Smooth muscle cell (in vitro differentiated cells): ENCODE measurements at regions not wholly inside any gene's neighbourhood (a gene's known extent, or its start where the extent isn't known, plus 50 kb on each side); places are given as distances from the start of the nearest gene placed in this dataset.

Experiments
- DNase-seq: peaks from one replicate; lab custom pipeline; 2025; ENCODE audit not compliant: unreplicated experiment; lab: John Stamatoyannopoulos, UW
- H2AFZ ChIP-seq: fragments of 200-600 bp; sonication (generic); 2 replicates; pipeline ENCODE4 v1.6.0; 2016; ENCODE audit warnings: antibody characterized with exemption, low read depth, mild to moderate bottlenecking
- H3F3A ChIP-seq: fragments of 200-600 bp; sonication (generic); 2 replicates; pipeline ENCODE4 v1.6.0; 2017; ENCODE audit warnings: antibody characterized with exemption, low read depth
- H3K27ac ChIP-seq: fragments of 200-600 bp; sonication (generic); 2 replicates; pipeline ENCODE4 v1.5.1; 2016; ENCODE audit warnings: low read depth, mild to moderate bottlenecking
- H3K27me3 ChIP-seq: fragments of 200-600 bp; sonication (generic); 2 replicates; pipeline ENCODE4 v1.6.1; 2016; ENCODE audit warnings: low read depth, mild to moderate bottlenecking
- H3K36me3 ChIP-seq: fragments of 200-600 bp; sonication (generic); 2 replicates; pipeline ENCODE4 v1.5.1; 2016; ENCODE audit warnings: low read depth
- H3K4me1 ChIP-seq: fragments of 200-600 bp; sonication (generic); 2 replicates; pipeline ENCODE4 v1.5.1; 2016; ENCODE audit warnings: low read depth
- H3K4me2 ChIP-seq: fragments of 200-600 bp; sonication (generic); 2 replicates; pipeline ENCODE4 v1.6.0; 2016; ENCODE audit warnings: mild to moderate bottlenecking
- H3K4me3 ChIP-seq: fragments of 200-600 bp; sonication (generic); 2 replicates; pipeline ENCODE4 v1.5.1; 2016; ENCODE audit warnings: mild to moderate bottlenecking
- H3K79me2 ChIP-seq: fragments of 200-600 bp; sonication (generic); 2 replicates; pipeline ENCODE4 v1.6.0; 2016; ENCODE audit warnings: low read depth, mild to moderate bottlenecking
- H3K9ac ChIP-seq: fragments of 200-600 bp; sonication (generic); 2 replicates; pipeline ENCODE4 v1.6.0; 2016; ENCODE audit warnings: low read depth
- H3K9me3 ChIP-seq: fragments of 200-600 bp; sonication (generic); replicated peaks from 2 replicates; pipeline ENCODE4 v1.5.1; 2016; ENCODE audit warnings: low read depth
- H4K20me1 ChIP-seq: fragments of 200-600 bp; sonication (generic); 2 replicates; pipeline ENCODE4 v1.6.0; 2016; ENCODE audit warnings: low read depth
- CTCF ChIP-seq: fragments of 200-600 bp; sonication (generic); IDR thresholded peaks from 2 replicates; pipeline ENCODE4 v1.5.1; 2017; ENCODE audit warnings: borderline replicate concordance, mild to moderate bottlenecking, antibody characterized with exemption; ENCODE audit not compliant: insufficient read depth, poor library complexity, severe bottlenecking
- WGBS: methylation state at CpG from one replicate; pipeline ENCODE4 v1.1.7; 2016; ENCODE audit warnings: low lambda C conversion rate; 5-methylcytosine and 5-hydroxymethylcytosine counted together

GRCh38 chr17:77720946-77721845 lies 237.3 kb upstream of the TNRC6C start:
- no peaks in the 10 kb centered on the region for H3K27me3 ChIP-seq

GRCh38 chr17:77721846-77722160 lies 236.7 kb upstream of the TNRC6C start:
- Histone ChIP-seq H3K27me3 (no peaks in the 10 kb centered on the region), H3K4me2 (no peak overlapping the region), H4K20me1 (no peaks in the 10 kb centered on the region), H3K36me3 (no peaks in the 10 kb centered on the region), H3F3A (no peaks in the 10 kb centered on the region), H3K9ac (no peak overlapping the region), H3K4me3 (no peak overlapping the region), H3K4me1 (peaks cover 9% of the 10 kb centered on the region), H2AFZ (no peak overlapping the region), H3K79me2 (no peaks in the 10 kb centered on the region), H3K27ac (no peak overlapping the region), H3K9me3 (no peaks in the 10 kb centered on the region)
- 76% methylated on average over 3 of the region's 3 CpGs for WGBS
- TF ChIP-seq CTCF: no peak
- DNase-seq: no peak

More at GRCh38 chr17:77720946-77721845, 237.3 kb upstream of the TNRC6C start:
- 92% methylated on average over 14 of the region's 14 CpGs for WGBS
- H3K79me2 ChIP-seq: no peaks in the 10 kb centered on the region
- H3K4me2 ChIP-seq: no peak overlapping the region
- DNase-seq: no peak
- no peak overlapping the region for H3K4me3 ChIP-seq
- H3K36me3 ChIP-seq: no peaks in the 10 kb centered on the region
- H4K20me1 ChIP-seq: no peaks in the 10 kb centered on the region
- no peak overlapping the region for H3K27ac ChIP-seq
- TF ChIP-seq CTCF: no peak
- no peak overlapping the region for H2AFZ ChIP-seq
- peaks cover 9% of the 10 kb centered on the region for H3K4me1 ChIP-seq
- H3K9me3 ChIP-seq: no peaks in the 10 kb centered on the region
- no peaks in the 10 kb centered on the region for H3F3A ChIP-seq
- H3K9ac ChIP-seq: no peak overlapping the region

- no peaks in the 10 kb centered on the region for H3K79me2 ChIP-seq
- no peaks in the 10 kb centered on the region for H3K9me3 ChIP-seq
- 92% methylated on average over 8 of the region's 8 CpGs for WGBS
- no peak for TF ChIP-seq CTCF
- no peaks in the 10 kb centered on the region for H3F3A ChIP-seq
- no peak overlapping the region for H3K4me3 ChIP-seq
- no peak for DNase-seq
- no peaks in the 10 kb centered on the region for H3K36me3 ChIP-seq
- no peak overlapping the region for H2AFZ ChIP-seq
- H3K4me2 ChIP-seq: no peak overlapping the region
- peaks cover 4% of the 10 kb centered on the region for H3K4me1 ChIP-seq
- H4K20me1 ChIP-seq: no peaks in the 10 kb centered on the region
- no peaks in the 10 kb centered on the region for H3K27me3 ChIP-seq
- no peak overlapping the region for H3K9ac ChIP-seq
- no peak overlapping the region for H3K27ac ChIP-seq
Measured at GRCh38 chr17:77722366-77722765, 236.1 kb upstream of the TNRC6C start.
